ENCODE measurements at regions not wholly inside any gene's neighbourhood (a gene's known extent, or its start where the extent isn't known, plus 50 kb on each side); places are given as distances from the start of the nearest gene placed in this dataset.

DNA sequence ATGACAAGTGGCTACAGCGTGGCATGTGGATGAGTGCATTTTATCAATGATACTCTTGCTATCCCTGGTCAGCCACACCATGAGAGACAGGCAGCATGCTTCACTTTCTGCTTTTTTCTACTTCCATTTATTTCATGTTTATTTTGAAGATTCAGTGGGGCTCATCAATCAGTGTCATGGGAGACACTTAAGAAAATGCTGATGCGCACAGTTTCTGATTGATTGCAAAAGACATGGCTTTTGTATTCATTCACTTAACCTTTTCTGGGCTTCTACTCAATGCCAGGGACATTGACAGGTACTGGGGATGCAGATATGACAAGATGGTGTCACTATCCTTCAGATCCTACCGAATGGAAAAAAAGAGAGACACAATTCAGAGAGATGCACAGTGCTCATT lies 50.9 kb upstream of the CFAP161 start:
- no peak for TF ChIP-seq EZH2phosphoT487 (IDR thresholded peaks at IDR 0.05; ENCODE audit: low read length)
- TF ChIP-seq, protein P1, sequence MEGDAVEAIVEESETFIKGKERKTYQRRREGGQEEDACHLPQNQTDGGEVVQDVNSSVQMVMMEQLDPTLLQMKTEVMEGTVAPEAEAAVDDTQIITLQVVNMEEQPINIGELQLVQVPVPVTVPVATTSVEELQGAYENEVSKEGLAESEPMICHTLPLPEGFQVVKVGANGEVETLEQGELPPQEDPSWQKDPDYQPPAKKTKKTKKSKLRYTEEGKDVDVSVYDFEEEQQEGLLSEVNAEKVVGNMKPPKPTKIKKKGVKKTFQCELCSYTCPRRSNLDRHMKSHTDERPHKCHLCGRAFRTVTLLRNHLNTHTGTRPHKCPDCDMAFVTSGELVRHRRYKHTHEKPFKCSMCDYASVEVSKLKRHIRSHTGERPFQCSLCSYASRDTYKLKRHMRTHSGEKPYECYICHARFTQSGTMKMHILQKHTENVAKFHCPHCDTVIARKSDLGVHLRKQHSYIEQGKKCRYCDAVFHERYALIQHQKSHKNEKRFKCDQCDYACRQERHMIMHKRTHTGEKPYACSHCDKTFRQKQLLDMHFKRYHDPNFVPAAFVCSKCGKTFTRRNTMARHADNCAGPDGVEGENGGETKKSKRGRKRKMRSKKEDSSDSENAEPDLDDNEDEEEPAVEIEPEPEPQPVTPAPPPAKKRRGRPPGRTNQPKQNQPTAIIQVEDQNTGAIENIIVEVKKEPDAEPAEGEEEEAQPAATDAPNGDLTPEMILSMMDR (IDR thresholded peaks at IDR 0.05; ENCODE audit: low read length) = no peak
